Panc1 (cell line): ENCODE measurements at regions not wholly inside any gene's neighbourhood (a gene's known extent, or its start where the extent isn't known, plus 50 kb on each side); places are given as distances from the start of the nearest gene placed in this dataset.
A peak's percentile ranks its signal among the peaks of the same experiment; 100 is the strongest.

ENCODE experiments used
- ATAC-seq: fragments of 200-7000 bp; cut with Tn5 transposase; 2 replicates; pipeline ENCODE4 v1.9.1; 2020; ENCODE audit warnings: mild to moderate bottlenecking, moderate library complexity
- BruUV-seq: library from RNA; stranded (reverse); fragments of 400-500 nt; replicated peaks from 2 replicates; lab custom pipeline; 2021; lab: Mats Ljungman, UMichigan
- CTCF ChIA-PET: fragments of 300-600 bp; sonication (Branson Sonifier 250); formaldehyde crosslinking; loops from one replicate; lab custom pipeline; 2022; ENCODE audit warnings: antibody characterized with exemption; lab: Charles Lee
- POLR2A ChIA-PET: fragments of 300-600 bp; sonication (Branson Sonifier 250); formaldehyde crosslinking; loops from one replicate; lab custom pipeline; 2022; ENCODE audit warnings: antibody characterized with exemption; lab: Charles Lee
- DNase-seq: peaks from one replicate; pipeline ENCODE4 v3.0.0-alpha.2; 2010; ENCODE audit warnings: low read depth, low spot score
- H3K27ac ChIP-seq: 2 replicates; pipeline ENCODE4 v1.5.1; 2011; ENCODE audit warnings: mild to moderate bottlenecking, low read length, inconsistent platforms
- H3K27me3 ChIP-seq: fragments of 200-500 bp; sonication (Bioruptor generic); 2 replicates; pipeline ENCODE4 v1.6.0; 2014; ENCODE audit warnings: low read length, inconsistent platforms; ENCODE audit not compliant: control insufficient read depth, insufficient read depth
- H3K36me3 ChIP-seq: fragments of 200-500 bp; sonication (Bioruptor generic); 2 replicates; pipeline ENCODE4 v1.5.1; 2014; ENCODE audit warnings: inconsistent platforms, mild to moderate bottlenecking, low read length, moderate library complexity; ENCODE audit not compliant: control insufficient read depth, insufficient read depth
- H3K4me1 ChIP-seq: 2 replicates; pipeline ENCODE4 v1.5.1; 2011; ENCODE audit warnings: inconsistent platforms, mild to moderate bottlenecking, low read length, moderate library complexity; ENCODE audit not compliant: control insufficient read depth, insufficient read depth
- H3K4me3 ChIP-seq, 2 experiments: 2 replicates each; pipeline ENCODE4 v1.5.1; 2011 to 2012; ENCODE audit warnings: low read depth in 2 of 2, low read length in 2 of 2, mild to moderate bottlenecking in 2 of 2, inconsistent platforms in 1 of 2, moderate library complexity in 1 of 2
- H3K9me3 ChIP-seq: fragments of 200-500 bp; sonication (Bioruptor generic); 2 replicates; pipeline ENCODE4 v1.5.1; 2014; ENCODE audit warnings: low read depth, mild to moderate bottlenecking, inconsistent platforms, low read length, moderate library complexity; ENCODE audit not compliant: control insufficient read depth, insufficient read depth
- POLR2AphosphoS5 ChIP-seq: IDR thresholded peaks from 2 replicates; pipeline ENCODE4 v1.6.1; 2012; ENCODE audit warnings: mild to moderate bottlenecking, low read depth, low read length, moderate library complexity
- REST ChIP-seq, 2 experiments: IDR thresholded peaks; 2 replicates each; pipeline ENCODE4 v1.6.1; 2011 to 2012; ENCODE audit warnings: low read depth in 2 of 2, control low read depth in 1 of 2, low read length in 1 of 2, mild to moderate bottlenecking in 1 of 2, moderate library complexity in 1 of 2; ENCODE audit not compliant: insufficient read depth in 1 of 2
- SIN3A ChIP-seq: IDR thresholded peaks from 2 replicates; pipeline ENCODE4 v1.6.1; 2012; ENCODE audit warnings: low read depth, mild to moderate bottlenecking, low read length, moderate library complexity, borderline replicate concordance; ENCODE audit not compliant: insufficient read depth
- TCF7L2 ChIP-seq: IDR thresholded peaks from 2 replicates; pipeline ENCODE4 v1.6.1; 2011; ENCODE audit warnings: mild to moderate bottlenecking, low read depth, low read length, inconsistent platforms
- in situ Hi-C: cut with HindIII; loops from 2 replicates; pipeline ENCODE4 v1.10.0; 2016; ENCODE audit warnings: low sequenced_read_pairs, low pct_unique_long_range_greater_than_20kb
- intact Hi-C: fragments of 100-400 bp; cut with micrococcal nuclease; formaldehyde crosslinking; loops from one replicate; pipeline ENCODE4 v1.10.0; 2022; ENCODE audit not compliant: unreplicated experiment
- TF ChIP-seq, protein P1 (sequence below): fragments of 450-650 bp; IDR thresholded peaks from 2 replicates; pipeline ENCODE4 v1.5.1; 2017; ENCODE audit warnings: mild to moderate bottlenecking

DNA sequence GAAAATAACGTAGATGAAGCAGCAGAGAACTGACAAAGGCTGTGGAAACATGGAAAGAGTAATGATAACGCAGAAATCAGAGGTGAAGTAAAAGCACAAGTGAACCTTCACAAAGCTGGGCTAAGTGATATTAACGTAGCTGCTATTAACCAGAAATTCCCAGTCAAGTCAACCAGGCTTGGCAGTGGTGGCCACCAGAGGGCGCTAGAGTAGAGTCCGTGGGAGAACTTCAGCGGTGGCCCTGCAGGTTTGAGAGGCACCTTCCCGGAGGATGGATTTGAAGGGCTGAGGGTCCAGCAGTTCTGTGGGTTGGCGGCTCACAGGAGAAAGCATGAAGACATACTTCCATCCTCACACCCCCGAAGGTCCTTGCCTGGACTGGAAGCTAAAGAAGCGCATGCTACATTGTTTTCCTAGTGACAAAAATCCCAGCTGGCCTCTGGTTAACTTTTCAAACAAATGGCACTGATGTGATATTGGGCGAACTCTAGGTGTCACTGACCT lies 81.7 kb upstream of the ZNF648 start:
- DNase-seq, result peak; percentile 51
- in situ Hi-C loops, result no loop called here

GRCh38 chr1:182142621-182143020 lies 81.1 kb upstream of the ZNF648 start:
- no peaks in the 10 kb centered on the region for H3K27me3 ChIP-seq
- ChIA-PET CTCF (interaction anchor here (0.6 to 1.5 kb wide), 4 partner anchors 24 to 259 kb away, joined by 3 to 22 read pairs (median 4); no protein-coding TSS in a partner anchor), POLR2A (no interaction called here)
- BruUV-seq, result no TSS peak
- H3K9me3 ChIP-seq, result no peaks in the 10 kb centered on the region
- no peaks in the 10 kb centered on the region for H3K36me3 ChIP-seq
- ATAC-seq (no peak), DNase-seq (no peak)
- in situ Hi-C loops, result no loop called here
- no peak for TF ChIP-seq SIN3A
- no peak for TF ChIP-seq TCF7L2
- no peak for TF ChIP-seq REST (IDR thresholded peaks at IDR 0.05; ENCODE audit: insufficient read depth in 1 of 2, low read depth in 2 of 2, low read length in 1 of 2)
- no peak for TF ChIP-seq POLR2AphosphoS5
- TF ChIP-seq, protein P1, sequence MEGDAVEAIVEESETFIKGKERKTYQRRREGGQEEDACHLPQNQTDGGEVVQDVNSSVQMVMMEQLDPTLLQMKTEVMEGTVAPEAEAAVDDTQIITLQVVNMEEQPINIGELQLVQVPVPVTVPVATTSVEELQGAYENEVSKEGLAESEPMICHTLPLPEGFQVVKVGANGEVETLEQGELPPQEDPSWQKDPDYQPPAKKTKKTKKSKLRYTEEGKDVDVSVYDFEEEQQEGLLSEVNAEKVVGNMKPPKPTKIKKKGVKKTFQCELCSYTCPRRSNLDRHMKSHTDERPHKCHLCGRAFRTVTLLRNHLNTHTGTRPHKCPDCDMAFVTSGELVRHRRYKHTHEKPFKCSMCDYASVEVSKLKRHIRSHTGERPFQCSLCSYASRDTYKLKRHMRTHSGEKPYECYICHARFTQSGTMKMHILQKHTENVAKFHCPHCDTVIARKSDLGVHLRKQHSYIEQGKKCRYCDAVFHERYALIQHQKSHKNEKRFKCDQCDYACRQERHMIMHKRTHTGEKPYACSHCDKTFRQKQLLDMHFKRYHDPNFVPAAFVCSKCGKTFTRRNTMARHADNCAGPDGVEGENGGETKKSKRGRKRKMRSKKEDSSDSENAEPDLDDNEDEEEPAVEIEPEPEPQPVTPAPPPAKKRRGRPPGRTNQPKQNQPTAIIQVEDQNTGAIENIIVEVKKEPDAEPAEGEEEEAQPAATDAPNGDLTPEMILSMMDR, result no peak
- no peak overlapping the region for H3K4me3 ChIP-seq
- H3K4me1 ChIP-seq, result no peaks in the 10 kb centered on the region
- no peak overlapping the region for H3K27ac ChIP-seq
- intact Hi-C loops, result loop anchor here (1.0 kb wide), 1 partner anchor 254 kb away; no protein-coding TSS in a partner anchor

More for the DNA sequence above, 81.7 kb upstream of the ZNF648 start:
- no TSS peak for BruUV-seq
- intact Hi-C loops, result loop anchor here (1.0 kb wide), 1 partner anchor 253 kb away; no protein-coding TSS in a partner anchor
- ChIA-PET POLR2A (no interaction called here), CTCF (interaction anchor here (0.6 to 1.5 kb wide), 5 partner anchors 25 to 277 kb away, joined by 3 to 22 read pairs (median 3); no protein-coding TSS in a partner anchor)
- ATAC-seq, result peak; percentile 92
- no peak overlapping the region for H3K4me3 ChIP-seq
- TF ChIP-seq POLR2AphosphoS5 (no peak), SIN3A (no peak), REST (IDR thresholded peaks at IDR 0.05; ENCODE audit: insufficient read depth in 1 of 2, low read depth in 2 of 2, low read length in 1 of 2) (no peak)
- TF ChIP-seq, protein P1, result peak; percentile 92
- no peaks in the 10 kb centered on the region for H3K27me3 ChIP-seq
- H3K4me1 ChIP-seq, result no peaks in the 10 kb centered on the region
- no peaks in the 10 kb centered on the region for H3K9me3 ChIP-seq
- no peak overlapping the region for H3K27ac ChIP-seq
- H3K36me3 ChIP-seq, result no peaks in the 10 kb centered on the region
